ENCODE measurements at regions not wholly inside any gene's neighbourhood (a gene's known extent, or its start where the extent isn't known, plus 50 kb on each side); places are given as distances from the start of the nearest gene placed in this dataset.

DNA sequence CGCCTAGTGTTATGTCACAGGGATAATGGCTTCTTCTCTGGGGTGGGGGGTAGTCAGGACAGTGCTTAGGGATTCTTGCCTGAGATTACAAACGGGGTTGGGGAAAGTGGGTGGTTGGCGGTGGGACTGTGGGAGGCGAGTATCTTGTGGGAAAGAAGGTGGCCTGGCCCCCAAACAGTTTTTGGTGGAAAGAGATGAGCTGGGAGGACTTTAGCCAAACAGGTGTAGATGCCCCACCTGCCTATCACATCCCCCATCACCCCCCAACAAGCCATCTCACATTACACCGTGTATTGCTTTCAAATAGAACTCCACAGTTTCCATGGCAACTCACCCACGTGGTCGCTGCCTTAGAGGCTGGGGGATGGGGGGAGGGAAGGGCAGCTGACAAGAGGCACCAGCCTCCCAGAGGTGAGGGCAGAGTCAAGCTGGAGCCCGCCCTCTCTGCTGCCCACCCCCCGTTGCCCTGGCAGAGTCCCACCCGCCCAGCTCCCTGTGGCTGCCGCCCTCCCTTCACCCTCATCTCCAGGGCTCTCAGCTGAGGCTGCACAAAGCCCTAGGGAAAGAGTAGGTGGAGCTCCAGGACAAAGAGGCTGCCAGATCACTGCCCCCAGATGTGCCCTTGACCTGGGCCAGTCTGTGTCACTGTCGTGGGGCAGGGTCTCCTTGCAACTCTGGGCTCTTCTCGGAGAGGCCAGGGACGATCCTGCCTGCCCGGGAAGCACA is 98.3 kb downstream of the LRRC74A start:
- no peak for DNase-seq (ENCODE audit: extremely low spot score)
- CTCF ChIA-PET: no interaction called here
- TF ChIP-seq, protein P1, sequence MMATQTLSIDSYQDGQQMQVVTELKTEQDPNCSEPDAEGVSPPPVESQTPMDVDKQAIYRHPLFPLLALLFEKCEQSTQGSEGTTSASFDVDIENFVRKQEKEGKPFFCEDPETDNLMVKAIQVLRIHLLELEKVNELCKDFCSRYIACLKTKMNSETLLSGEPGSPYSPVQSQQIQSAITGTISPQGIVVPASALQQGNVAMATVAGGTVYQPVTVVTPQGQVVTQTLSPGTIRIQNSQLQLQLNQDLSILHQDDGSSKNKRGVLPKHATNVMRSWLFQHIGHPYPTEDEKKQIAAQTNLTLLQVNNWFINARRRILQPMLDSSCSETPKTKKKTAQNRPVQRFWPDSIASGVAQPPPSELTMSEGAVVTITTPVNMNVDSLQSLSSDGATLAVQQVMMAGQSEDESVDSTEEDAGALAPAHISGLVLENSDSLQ (IDR thresholded peaks at IDR 0.05): no peak
- TF ChIP-seq FOXK2 (IDR thresholded peaks at IDR 0.05): no peak
- no peak for TF ChIP-seq ZNF384 (IDR thresholded peaks at IDR 0.05)
- no peak for TF ChIP-seq BHLHE40 (IDR thresholded peaks at IDR 0.05; ENCODE audit: borderline replicate concordance)
- TF ChIP-seq ARNT (IDR thresholded peaks at IDR 0.05): no peak
- TF ChIP-seq TARDBP (IDR thresholded peaks at IDR 0.05): no peak
- no peak for TF ChIP-seq LEF1 (IDR thresholded peaks at IDR 0.05; ENCODE audit: borderline replicate concordance)
- TF ChIP-seq SUZ12 (IDR thresholded peaks at IDR 0.05): no peak
- TF ChIP-seq NFRKB (IDR thresholded peaks at IDR 0.05): no peak
- no peak for TF ChIP-seq L3MBTL2 (conservative IDR thresholded peaks at IDR 0.05)
- no peak for TF ChIP-seq CTBP1 (IDR thresholded peaks at IDR 0.05; ENCODE audit: borderline replicate concordance)
- no peak for TF ChIP-seq FOXM1 (IDR thresholded peaks at IDR 0.05; ENCODE audit: borderline replicate concordance)
- TF ChIP-seq SP1 (IDR thresholded peaks at IDR 0.05): no peak
- TF ChIP-seq FOXA1 (IDR thresholded peaks at IDR 0.05): no peak
- no peak for TF ChIP-seq ELF4 (IDR thresholded peaks at IDR 0.05)
- no peak for TF ChIP-seq HDGF (IDR thresholded peaks at IDR 0.05; ENCODE audit: borderline replicate concordance)
- POLR2A ChIA-PET: no interaction called here

DNA sequence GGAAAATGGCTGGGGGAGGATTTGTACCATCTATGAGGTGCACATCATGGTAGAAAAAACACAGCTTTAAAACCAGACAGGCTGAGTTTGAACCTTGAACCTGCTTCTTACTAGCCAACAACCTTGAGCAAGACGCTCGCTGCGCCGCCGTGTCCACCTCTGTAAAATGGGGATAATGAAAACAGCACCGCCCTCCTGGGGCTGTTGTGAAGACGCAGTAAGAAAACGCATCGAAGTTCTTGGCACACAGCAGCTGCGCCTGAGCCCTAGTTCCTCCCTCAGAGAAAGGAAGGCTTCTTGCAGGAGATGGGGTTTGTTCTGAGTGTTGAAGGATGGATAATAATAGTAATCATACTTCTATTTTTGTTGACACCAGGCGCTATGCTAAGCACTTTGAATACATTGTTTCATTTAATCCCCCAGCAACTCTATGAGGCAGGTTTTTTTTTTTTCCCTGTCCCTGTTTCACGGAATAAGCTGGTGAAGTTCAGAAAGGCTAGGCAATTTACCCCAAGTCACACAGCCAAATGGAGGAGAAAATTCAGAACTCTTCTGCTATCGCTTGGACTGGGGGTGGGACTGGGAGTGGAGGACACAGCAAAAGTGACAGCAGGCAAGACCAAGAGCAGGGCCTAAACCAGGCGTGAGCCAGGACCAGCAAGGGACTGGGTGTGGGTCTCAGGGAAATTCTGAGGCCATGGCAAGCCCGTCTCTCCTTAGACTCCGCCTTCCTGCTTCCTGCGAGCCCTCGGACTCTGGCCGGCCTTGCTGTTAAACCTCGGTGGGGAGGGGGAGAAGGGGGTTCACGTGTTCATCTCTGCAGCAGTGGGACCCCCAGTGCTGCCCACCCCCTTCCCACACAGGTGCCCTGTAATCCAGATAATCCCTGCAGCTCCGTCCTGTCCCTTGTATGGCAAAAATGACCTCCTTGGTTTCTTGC is 97.5 kb downstream of the LRRC74A start:
- TF ChIP-seq TARDBP (IDR thresholded peaks at IDR 0.05): no peak
- TF ChIP-seq BHLHE40 (IDR thresholded peaks at IDR 0.05; ENCODE audit: borderline replicate concordance): no peak
- no peak for TF ChIP-seq FOXA1 (IDR thresholded peaks at IDR 0.05)
- TF ChIP-seq NFRKB (IDR thresholded peaks at IDR 0.05): no peak
- no peak for TF ChIP-seq ARNT (IDR thresholded peaks at IDR 0.05)
- no peak for DNase-seq (ENCODE audit: extremely low spot score)
- POLR2A ChIA-PET: no interaction called here
- CTCF ChIA-PET: no interaction called here

DNA sequence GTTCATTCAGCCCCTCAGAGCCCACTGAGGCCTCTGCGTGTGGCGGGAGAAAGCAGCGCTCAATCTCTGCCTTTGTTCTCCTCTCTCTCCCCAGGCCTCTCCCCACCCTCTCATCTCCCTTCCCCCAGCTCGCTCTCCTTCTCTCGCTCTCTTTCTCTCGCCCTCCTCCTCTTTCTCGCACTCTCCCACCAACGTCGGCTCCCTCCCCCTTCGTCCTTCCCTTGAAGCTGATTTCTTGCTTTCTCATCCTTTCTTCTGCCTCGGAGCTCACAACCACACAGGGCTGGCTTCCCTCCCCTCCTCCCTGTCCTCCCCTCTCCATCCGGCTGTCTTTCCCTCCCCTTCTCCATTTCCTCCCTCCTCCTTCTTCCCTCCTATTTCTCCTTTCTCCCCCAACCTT is 96.4 kb downstream of the LRRC74A start:
- TF ChIP-seq BHLHE40 (IDR thresholded peaks at IDR 0.05; ENCODE audit: borderline replicate concordance) (no peak), ARNT (IDR thresholded peaks at IDR 0.05) (no peak), HDGF (IDR thresholded peaks at IDR 0.05; ENCODE audit: borderline replicate concordance) (no peak), ELF4 (IDR thresholded peaks at IDR 0.05) (no peak), NFRKB (IDR thresholded peaks at IDR 0.05) (no peak), L3MBTL2 (conservative IDR thresholded peaks at IDR 0.05) (no peak), CTBP1 (IDR thresholded peaks at IDR 0.05; ENCODE audit: borderline replicate concordance) (no peak)
- no peak for DNase-seq (ENCODE audit: extremely low spot score)
- CTCF ChIA-PET: interaction anchor here (1.0 kb wide), 1 partner anchor 9 kb away, joined by 3 read pairs; no protein-coding TSS in a partner anchor
- POLR2A ChIA-PET: interaction anchor here (0.6 to 0.7 kb wide), 2 partner anchors 27 to 55 kb away, joined by 3 read pairs; no protein-coding TSS in a partner anchor

DNA sequence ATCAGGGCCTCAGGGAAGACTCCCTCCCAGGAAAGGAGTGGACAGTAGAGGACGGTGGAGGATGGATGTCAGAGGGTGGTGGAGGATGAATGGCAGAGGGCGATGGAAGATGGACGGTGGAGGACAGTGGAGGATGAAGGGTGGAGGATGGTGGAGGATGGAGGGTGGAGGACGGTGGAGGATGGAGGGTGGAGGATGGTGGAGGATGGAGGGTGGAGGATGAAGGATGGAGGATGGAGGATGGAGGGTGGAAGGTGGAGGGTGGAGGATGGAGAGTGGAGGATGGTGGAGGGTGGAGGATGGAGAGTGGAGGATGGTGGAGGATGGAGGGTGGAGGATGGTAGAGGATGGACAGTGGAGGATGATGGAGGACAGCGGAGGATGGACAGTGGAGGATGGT is 95.9 kb downstream of the LRRC74A start:
- DNase-seq (ENCODE audit: extremely low spot score): no peak
- ChIA-PET POLR2A (interaction anchor here (0.7 to 2.2 kb wide), 3 partner anchors 106 to 117 kb away, joined by 3 to 10 read pairs (median 3); partner anchors contain the start of gene IRF2BPL), CTCF (interaction anchor here (1.0 kb wide), 1 partner anchor 9 kb away, joined by 3 read pairs; no protein-coding TSS in a partner anchor)
- no peak for TF ChIP-seq FOXM1 (IDR thresholded peaks at IDR 0.05; ENCODE audit: borderline replicate concordance)
- TF ChIP-seq CTBP1 (IDR thresholded peaks at IDR 0.05; ENCODE audit: borderline replicate concordance): no peak
- TF ChIP-seq ARNT (IDR thresholded peaks at IDR 0.05): no peak
- TF ChIP-seq L3MBTL2 (conservative IDR thresholded peaks at IDR 0.05): no peak
- TF ChIP-seq LEF1 (IDR thresholded peaks at IDR 0.05; ENCODE audit: borderline replicate concordance): no peak
- TF ChIP-seq FOXK2 (IDR thresholded peaks at IDR 0.05): no peak

DNA sequence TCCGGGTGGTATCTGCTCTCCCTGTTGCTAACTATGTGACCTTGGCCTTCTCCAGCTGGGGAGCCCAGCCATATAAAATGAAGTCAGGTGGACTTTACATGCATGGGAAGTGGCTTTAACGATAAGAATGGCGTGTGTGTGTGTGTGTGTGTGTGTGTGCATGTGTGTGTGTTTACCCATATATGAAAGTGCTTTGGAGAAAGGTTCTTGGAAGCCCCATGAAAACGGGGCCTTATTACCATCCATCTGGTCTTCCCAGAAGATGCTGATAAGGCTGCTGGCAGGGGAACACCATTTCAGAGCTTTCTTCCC is 94.8 kb downstream of the LRRC74A start:
- DNase-seq (ENCODE audit: extremely low spot score): no peak
- POLR2A ChIA-PET: interaction anchor here (1.1 to 2.2 kb wide), 4 partner anchors 105 to 118 kb away, joined by 3 to 10 read pairs (median 5); partner anchors contain the start of gene IRF2BPL
- no peak for TF ChIP-seq TARDBP (IDR thresholded peaks at IDR 0.05)
- no peak for TF ChIP-seq SUZ12 (IDR thresholded peaks at IDR 0.05)
- TF ChIP-seq ZNF384 (IDR thresholded peaks at IDR 0.05): no peak
- no peak for TF ChIP-seq BHLHE40 (IDR thresholded peaks at IDR 0.05; ENCODE audit: borderline replicate concordance)
- TF ChIP-seq ELF4 (IDR thresholded peaks at IDR 0.05): no peak
- TF ChIP-seq L3MBTL2 (conservative IDR thresholded peaks at IDR 0.05): no peak
- TF ChIP-seq NFRKB (IDR thresholded peaks at IDR 0.05): no peak
- no peak for TF ChIP-seq ARNT (IDR thresholded peaks at IDR 0.05)
- TF ChIP-seq CTBP1 (IDR thresholded peaks at IDR 0.05; ENCODE audit: borderline replicate concordance): no peak
- TF ChIP-seq SP1 (IDR thresholded peaks at IDR 0.05): no peak
- no peak for TF ChIP-seq HDGF (IDR thresholded peaks at IDR 0.05; ENCODE audit: borderline replicate concordance)
- TF ChIP-seq FOXA1 (IDR thresholded peaks at IDR 0.05): no peak
- TF ChIP-seq LEF1 (IDR thresholded peaks at IDR 0.05; ENCODE audit: borderline replicate concordance): no peak
- CTCF ChIA-PET: interaction anchor here (1.1 kb wide), 1 partner anchor 40 kb away, joined by 4 read pairs; no protein-coding TSS in a partner anchor

DNA sequence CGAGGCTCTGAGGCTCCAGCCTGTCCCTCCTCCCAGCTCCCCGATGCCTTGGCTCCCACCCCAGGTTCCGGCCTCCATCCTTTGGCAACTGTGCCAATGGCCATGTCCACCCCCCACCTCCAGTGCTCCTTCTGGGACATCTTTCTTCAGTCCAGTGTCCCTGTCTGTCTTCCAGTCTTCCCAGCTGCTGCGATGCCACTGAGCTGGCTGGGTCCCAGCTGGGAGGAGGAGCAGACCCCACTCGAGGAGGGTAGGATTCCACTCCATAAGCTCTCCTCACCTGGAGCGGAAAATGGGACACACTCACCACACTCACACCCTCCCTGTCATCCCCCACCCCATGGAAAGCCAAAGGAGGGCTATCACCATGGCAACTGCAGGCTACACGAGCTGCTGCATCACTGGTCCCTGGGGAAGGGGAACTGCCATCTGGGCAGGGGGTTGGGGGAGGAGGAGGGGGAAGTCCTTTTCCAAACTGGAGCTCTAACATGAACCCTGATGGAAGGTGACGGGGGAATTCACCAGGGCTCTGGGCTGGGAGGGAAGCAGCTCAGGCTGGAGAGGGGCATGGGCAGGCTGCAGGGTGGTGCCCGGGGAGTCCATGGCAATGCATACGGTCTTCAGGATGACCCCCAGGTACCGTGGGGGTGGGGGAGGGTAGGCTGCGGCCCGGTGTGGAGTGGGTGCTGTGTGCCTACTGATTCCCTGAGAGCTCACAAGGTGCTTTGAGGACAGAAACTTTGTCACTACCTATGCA is 94.3 kb downstream of the LRRC74A start:
- no peak for DNase-seq (ENCODE audit: extremely low spot score)
- CTCF ChIA-PET: interaction anchor here (0.6 to 1.3 kb wide), 3 partner anchors 41 to 103 kb away, joined by 3 to 7 read pairs (median 4); no protein-coding TSS in a partner anchor
- POLR2A ChIA-PET: interaction anchor here (0.8 to 3.5 kb wide), 9 partner anchors 16 to 120 kb away, joined by 3 to 15 read pairs (median 5); partner anchors contain the start of gene IRF2BPL
- TF ChIP-seq SUZ12 (IDR thresholded peaks at IDR 0.05): no peak
- no peak for TF ChIP-seq SP1 (IDR thresholded peaks at IDR 0.05)
- TF ChIP-seq FOXA1 (IDR thresholded peaks at IDR 0.05): no peak

Data from HEK293T (cell line).